T follicular helper cell (primary cell): ENCODE measurements at regions not wholly inside any gene's neighbourhood (a gene's known extent, or its start where the extent isn't known, plus 50 kb on each side); places are given as distances from the start of the nearest gene placed in this dataset.

Experiments
- DNase-seq: peaks from one replicate; pipeline ENCODE4 v3.0.0-alpha.2; 2020; ENCODE audit warnings: low read depth

DNA sequence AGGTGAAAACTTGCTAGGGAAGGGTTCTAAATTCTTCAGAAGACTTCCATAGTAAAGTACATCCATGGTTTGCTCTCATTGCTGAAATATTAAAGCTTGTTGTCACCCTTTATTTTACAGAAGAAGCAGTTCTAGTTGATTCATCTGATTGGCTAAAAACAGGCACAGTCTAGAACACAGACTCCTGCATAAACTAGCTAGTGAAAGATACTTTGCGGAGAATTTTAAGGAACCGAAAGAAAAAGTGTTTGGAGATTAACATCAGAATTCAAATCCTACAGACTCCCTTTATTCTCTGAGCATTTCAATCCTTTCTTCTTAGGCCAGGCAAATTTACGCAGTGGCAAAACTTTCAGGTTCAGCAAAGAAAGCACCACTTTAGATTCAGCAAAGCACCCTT, 1076.5 kb upstream of the ZEB2 start:
- no peak for DNase-seq

DNA sequence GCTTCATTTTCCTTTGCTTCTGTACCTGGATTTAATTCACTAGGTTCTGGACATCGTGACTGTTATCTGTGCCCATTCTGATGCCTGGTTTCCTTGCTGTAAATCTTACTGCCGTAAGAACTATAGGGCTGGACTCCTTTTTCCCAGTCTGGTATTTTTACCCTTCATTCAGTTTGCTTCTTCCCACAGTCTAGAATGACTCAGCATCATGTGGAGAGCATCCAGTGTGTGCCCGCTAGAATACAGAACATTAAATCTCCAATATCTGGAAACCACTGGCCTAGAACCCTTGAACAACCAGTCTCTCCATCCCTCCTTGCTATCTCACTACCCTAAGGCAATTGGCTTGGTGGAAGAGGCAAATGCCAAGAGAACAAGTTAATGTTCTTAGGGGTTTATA, 1075.4 kb upstream of the ZEB2 start:
- DNase-seq: no peak

DNA sequence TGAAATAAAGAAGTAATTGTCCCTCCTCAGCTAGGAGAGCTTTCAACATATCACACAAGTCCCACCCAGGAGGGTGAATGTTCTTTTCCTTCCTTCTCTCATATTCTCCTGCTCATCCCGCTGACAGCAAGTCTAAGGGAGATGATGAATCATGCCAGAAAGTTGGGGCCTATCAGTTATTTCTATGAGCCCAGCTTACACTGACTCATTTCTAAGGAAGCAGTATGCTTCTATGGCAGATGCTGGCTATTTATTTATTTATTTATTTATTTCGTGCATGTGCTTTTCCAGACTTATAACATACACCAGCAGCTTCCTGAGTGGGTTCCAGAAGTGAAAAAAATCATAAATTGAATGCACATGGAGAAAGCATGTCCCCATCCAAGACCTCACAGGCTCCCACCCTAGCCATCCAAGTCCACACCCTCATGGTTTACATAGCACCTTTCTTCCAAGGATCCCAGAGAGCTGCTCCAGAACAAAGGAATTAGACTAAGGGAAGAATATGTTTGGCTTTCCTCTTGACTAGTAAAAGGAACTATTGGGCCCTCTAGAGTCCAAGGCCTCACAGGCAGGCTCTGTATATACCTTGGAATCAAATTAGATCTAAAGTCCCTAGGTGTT, 1074.2 kb upstream of the ZEB2 start:
- DNase-seq: no peak

DNA sequence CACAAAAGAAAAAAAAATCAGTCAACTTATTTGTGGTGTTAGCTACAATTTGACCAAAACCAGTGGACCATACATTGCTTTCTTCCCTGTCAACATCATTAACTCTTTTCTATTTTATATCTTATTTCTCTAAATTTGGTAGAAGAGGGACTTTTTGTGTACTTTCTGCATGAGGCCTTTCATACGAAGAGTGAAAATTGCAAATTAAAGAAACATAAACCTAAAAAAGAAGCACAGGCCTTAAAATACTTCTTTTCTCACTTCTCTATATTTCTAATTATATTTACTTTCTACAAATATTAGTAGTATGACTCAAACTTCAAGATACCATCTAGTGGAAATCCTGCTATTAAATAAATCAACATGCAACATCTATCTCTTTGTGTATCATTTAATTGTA, 1073.4 kb upstream of the ZEB2 start:
- no peak for DNase-seq

DNA sequence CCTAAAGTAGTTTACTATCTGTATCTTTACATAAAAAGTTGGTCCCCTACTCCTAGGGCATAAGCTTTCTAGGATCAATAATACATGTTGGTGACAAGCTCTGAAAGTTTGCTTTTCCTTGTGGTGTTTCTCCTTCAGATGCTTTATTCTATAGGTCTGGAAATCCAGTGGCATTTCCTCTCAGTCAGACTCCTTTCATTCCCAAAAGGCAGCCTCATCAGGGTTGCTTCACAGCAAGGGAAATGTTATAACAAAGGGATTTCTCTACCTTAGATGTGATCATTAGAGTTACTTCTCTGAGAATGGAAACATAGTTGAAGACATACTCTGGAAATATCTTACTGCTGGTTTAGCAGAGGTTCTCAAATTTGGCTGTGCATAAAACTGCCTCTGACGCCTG, 1072.4 kb upstream of the ZEB2 start:
- no peak for DNase-seq

DNA sequence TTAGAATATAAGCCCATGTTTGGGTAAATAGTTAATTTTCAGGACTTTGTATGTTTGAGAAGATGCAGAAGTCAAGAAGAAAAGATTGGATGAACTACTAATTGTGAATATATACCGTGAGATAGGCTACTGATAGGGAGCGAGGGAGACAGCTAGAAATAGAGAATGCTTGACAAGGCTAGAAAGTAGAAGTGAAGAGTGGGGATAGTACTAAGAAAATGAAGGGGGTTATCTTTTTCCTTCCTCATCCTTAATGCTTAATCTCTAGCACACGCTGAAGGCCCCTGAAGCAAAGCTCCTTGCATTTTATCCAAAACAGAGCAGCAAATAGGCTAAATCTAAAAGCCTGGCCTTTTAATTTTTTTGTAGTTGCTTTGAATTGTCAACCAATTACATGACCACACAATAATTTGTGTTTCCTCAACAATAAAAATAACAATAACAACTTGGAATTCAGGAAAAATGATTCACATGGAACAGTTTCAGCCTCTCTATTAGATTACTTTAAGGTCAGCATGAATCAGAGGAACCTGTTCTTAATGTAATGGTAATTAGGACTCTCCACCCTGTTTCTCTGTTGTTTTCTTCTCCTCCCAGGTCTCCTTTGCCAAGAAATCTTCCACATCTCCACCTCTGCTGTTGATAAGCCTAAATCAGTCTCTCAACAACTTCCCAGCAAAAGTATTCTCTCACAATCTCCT, 1071.3 kb upstream of the ZEB2 start:
- DNase-seq: no peak

DNA sequence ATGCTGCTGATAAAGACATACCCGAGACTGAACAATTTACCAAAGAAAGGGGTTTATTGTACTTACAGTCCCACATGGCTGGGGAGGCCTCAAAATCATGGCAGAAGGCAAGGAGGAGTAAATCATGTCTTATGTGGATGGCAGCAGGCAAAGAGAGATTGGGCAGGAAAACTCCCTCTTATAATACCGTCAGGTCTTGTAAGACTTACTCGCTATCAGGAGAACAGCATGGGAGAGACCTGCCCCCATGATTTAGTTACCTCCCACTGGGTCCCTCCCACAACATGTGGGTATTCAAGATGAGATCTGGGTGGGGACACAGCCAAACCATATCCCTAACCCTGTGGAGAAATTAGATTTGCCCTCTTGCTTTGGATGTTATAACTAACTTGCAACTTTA, 1068.0 kb upstream of the ZEB2 start:
- DNase-seq: no peak

DNA sequence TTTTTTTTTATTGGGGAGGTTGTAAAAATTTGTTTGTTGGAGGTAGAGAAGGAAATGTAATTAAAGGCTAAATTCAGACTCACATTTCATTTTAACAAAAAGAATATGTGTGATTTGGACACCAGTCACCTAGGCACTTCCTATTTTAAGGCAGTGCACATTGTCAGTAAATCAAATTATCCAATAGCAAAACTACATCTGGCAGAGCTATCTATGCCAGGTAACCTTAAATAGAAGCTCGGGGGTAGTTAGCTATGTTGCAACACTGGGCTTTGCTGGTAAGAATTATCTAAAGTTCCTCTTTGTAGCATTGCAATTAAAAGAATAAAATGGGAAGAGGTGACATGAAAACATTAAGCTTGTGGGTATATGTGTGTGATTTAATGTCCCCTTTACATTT, 1064.4 kb upstream of the ZEB2 start:
- no peak for DNase-seq

DNA sequence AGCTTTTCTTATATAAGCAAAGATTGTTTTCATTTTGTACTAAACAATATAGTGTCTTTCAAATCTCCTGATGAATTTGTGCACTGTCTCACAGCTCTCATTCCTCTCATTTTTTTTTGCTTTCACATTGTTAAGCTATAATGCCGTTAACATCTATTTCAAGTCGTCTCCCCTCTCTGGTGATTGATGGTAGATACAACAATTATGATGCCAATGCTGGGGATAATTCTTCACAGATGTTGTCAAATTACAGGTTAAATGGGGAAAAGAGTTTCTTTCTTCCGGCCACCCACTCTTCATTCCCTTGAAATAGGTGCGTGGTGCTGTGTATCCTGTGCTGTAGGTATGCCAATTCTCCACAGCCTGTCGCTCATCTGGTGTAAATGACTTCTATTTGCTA, 1053.7 kb upstream of the ZEB2 start:
- no peak for DNase-seq

DNA sequence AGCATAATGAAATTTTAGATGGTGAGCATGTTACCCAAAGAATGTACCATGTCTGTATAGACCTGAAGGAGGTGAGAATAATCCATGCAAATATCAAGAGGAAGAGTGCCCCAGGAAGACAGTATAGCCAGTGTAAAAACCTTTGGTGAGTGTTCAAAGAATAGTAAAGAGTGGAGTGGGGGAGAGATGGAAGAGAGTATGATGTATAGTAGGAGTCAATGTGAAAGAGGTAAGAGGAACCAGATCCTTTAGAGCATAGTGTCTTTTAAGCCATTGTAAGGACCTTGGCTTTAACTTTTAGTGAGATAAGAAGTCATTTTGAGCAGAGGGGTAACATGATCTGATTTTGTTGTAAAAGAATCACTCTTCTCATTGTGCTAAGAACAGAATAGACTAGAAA, 1052.3 kb upstream of the ZEB2 start:
- no peak for DNase-seq

DNA sequence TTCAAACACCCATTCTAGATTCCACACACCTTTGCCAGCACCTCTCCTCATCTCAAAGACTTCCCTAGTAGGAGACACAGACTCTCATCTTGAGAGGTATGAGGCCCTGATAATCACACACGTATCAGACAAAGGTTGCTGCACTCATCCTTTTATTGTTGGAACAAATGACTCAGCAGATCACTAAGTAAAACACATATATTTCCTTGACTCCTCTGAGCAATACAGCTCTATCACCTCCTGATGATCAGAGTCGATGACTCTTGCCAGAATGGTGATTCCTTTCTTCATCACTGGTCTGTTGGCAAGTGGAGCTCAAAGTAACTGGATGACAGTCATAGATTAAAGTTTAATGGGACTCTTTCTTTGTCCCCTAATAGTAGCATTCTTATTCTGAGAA, 1049.2 kb upstream of the ZEB2 start:
- DNase-seq: no peak

DNA sequence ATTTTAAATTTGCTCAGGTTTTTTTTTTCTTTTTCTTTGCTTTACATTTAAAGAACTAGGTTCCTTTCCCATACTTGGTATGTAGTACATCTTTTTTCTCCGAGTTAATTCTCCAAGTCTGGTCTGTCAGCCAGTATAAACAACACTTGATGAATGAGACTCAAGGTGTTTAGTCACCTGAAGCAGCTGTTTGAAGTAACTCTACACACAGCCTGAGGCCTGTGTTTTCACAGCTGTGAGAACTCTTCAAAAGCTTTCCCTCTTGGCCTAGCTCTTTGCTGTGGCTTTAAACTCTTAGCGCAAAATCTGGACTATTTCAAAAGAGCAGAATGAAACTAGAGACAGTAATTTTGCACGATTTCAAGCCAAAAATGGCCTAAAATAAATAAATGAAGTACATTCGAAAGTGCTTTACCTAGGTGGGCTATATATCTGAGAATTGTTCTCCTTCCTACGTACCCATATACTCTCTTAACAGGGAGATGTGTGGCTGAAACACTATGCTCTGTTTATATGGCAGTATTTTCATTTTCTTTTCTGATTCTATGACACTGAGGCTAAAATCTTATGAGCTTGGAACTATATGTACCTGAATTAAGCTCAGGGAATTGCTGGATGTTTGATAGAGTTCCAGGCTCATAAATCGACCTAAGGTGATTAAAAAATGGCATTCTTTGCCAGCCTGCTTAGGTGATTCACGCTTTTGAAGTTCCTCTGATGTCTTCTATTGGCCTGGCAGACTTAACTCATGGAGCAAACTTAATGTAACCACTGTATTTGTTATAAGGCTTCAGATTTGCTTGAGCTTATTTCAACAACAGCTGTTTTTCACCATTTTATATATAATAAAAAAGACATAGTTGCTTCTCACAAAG, 1044.1 kb upstream of the ZEB2 start:
- DNase-seq: no peak

DNA sequence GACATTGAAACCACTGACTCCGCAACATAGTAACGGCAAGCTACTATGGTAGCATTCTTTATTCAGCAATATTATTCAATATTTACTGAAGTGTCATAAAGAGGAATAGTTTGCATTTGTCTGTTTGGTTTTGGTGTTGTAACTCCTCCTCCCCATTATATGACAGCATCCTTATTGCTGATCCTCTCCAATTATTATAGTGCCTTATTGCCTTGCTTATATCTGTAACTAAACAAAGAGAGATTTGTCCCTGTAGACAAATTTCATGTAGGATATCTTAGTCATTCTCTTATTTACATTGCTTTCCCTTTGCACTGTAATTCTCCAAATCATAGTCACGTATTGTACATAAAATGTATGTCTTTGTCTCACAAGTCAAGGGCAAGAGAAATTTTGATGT, 1041.2 kb upstream of the ZEB2 start:
- DNase-seq: no peak

DNA sequence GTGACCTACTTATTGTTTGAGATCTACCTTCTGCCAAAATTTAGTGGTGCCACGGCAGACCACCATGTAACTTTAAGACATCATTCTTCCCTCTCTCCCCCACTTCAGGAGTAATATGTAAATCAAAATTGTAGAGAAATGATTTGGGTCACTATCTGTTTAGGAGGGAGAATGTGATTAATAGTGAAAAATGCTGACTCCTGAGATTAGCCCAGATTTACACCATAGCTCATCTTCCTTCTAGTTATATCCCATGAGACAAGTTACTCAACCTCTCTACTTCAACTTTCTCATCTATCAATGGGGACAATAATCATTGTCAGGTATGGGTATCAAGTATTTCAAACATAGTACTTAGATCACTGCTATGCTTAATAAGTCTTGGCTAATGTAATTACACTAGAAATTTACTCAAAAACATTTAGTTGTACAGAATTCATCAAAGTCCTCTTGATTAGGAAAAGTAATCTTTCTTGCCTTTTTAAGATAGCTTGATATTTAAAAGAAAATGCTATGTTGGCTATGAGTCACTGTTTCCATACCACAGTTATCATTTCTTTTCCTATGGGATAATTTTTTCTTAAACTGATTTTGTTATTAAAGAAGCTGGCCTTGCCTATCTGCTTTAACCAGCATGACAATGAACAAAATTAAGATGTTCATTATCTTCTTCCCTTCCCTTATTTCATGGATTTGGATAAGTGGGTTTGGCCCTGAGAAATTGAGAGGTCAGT, 1038.9 kb upstream of the ZEB2 start:
- DNase-seq: no peak

DNA sequence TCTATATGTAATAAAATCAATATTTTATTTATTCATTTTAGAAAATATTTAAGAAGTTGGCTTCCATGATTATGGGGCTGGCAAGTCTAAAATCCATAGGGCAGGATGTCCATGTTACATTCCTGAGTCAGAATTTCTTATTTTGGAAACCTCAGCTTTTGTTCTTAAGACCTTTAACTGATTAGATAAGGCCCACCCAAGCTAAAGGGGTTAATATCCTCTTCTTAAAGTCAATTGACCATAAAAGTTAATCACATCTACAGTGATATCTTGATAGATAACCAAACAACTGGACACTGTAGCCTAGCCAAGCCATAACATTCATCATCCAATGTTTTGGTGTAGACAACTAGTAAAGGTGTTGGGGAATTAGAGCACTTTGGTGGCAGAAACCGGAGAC, 1035.4 kb upstream of the ZEB2 start:
- DNase-seq: no peak

DNA sequence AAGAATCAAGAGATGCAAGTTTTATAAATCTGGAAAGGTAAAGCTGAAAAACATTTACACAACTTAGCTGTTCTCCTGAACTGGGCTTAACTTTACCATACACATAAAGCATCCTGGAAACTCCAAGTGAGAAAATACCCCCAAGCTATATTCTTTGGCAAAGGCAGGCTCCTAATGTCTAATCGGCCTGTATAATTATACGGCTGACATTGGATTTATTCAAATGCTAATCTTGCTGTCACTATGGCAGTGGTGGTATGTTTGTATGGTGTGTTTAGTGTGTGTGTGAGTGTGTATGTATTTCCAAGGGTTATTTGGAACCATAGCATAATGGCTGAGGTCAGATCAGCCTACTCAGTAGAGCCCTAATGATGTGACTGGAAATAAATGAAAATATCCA, 1031.8 kb upstream of the ZEB2 start:
- no peak for DNase-seq

DNA sequence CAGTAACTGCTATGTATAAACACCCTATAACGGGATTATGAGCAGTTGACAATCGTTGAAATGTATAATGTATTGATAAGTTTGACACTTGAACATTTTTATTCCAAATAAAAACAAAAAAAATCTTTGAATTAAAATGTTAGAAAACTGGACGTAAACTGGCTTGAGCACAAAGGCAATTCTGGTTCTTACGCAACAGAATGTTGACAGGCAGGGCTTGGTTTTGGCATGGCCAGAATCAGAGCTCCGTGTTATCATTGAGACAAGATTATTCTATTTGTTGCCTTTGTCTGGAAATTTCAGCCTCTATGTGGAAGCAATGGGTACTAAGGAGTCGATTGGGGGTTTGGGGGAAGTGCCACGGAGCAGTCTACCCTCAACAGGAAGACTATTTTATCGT, 1028.6 kb upstream of the ZEB2 start:
- no peak for DNase-seq

DNA sequence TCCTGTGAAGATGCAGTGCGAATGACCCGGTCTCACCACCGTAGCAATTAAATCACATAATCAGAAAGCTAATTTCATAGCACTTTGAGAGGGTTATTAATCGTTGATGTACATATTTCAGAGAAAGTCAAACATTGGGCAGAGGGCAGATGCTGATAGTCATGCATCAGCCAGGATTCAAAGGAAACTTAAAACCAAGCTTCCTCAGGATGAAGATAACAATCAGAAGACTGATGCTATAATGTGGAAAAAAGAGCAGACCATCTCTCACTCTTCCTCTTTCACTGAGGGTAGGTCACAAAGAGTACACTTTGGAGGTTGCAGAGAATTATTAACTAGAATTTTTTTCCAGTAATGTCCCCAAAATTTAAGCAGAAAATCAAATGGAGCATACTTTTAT, 1027.7 kb upstream of the ZEB2 start:
- DNase-seq: no peak

DNA sequence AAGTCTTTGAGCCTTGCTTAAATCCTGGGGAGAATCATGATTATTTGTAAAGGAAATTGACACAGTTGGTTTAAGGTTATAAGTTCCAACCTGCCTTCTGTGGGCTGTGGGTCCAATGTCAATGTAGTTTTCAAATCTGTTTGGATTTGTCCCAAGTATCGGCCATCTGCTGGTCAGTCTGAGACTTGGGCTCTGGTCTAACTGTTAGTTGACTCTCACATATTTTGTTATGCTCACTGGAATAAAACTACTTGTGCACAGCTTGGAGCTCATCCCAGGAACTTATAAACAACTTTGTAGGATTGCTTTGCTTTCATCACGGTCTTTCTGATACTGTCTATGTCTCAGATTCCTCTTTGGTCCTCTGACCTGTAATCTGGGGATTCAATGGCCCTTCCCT, 1026.2 kb upstream of the ZEB2 start:
- DNase-seq: no peak

DNA sequence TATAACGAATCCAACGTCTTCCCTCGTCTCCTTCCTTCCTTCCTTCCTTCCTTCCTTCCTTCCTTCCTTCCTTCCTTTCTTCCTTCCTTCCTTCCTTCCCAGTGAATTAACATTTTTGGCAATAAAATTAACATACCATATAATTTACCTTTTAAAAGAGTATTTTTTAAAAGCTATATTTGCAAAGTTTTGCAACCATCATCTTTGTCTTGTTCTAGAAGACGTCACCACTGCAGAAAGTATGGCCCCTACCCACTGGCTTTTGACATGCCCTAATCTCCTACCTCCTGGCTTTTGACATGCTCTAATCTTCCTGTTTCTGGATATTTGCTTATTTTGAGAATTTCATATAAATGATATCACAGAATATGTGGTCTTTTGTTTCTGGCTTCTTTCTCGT, 1023.9 kb upstream of the ZEB2 start:
- no peak for DNase-seq

DNA sequence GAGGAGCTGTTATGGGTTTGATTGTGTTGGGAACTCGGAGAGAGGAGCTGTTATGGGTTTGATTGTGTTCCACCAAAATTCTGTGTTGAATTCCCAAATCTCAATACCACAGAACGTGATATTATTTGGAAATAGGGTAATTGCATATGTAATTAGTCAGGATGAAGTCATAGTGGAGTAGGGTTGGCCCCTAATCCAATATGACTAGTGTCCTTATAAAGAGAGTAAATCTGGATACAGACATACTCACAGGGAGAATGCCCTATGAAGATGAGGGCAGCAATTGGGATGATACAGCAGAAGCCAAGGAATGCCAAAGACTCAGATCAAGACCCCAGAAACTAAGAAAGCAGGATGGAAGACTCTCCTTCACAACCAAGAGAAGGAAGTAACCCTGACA, 1023.2 kb upstream of the ZEB2 start:
- DNase-seq: no peak

DNA sequence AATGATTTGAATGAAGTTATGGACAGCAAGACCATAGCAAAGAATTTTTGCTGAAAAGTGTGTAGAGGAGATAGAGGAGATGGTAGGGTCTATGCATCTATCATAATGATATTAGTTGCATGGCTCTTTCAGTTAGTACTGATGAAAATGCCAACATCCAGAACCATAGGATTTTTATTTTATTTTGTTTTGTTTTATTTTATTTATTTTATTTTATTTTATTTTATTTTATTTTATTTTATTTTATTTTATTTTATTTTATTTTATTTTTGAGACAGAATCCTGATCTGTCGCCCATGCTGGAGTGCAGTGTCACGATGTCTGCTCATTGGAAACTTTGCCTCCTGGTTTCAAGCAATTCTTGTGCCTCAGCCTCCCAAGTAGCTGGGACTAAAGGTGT, 1021.1 kb upstream of the ZEB2 start:
- DNase-seq: no peak
